Osteoblast (primary cell): ENCODE measurements at regions not wholly inside any gene's neighbourhood (a gene's known extent, or its start where the extent isn't known, plus 50 kb on each side); places are given as distances from the start of the nearest gene placed in this dataset.

Experiments
- DNase-seq: peaks from one replicate; pipeline ENCODE4 v3.0.0; 2011; ENCODE audit warnings: low spot score, mixed read lengths; ENCODE audit not compliant: insufficient read length; ENCODE audit errors: missing footprints
- H2AFZ ChIP-seq: 2 replicates; pipeline ENCODE4 v1.6.0; 2011; ENCODE audit warnings: mild to moderate bottlenecking, low read length
- H3K27ac ChIP-seq: 2 replicates; pipeline ENCODE4 v1.5.1; 2011; ENCODE audit warnings: mild to moderate bottlenecking, low read depth, low read length, moderate library complexity
- H3K27me3 ChIP-seq: 2 replicates; pipeline ENCODE4 v1.6.0; 2012; ENCODE audit warnings: mild to moderate bottlenecking, control low read depth, inconsistent platforms, low read length, moderate library complexity; ENCODE audit not compliant: insufficient read depth
- H3K36me3 ChIP-seq: 2 replicates; pipeline ENCODE4 v1.5.1; 2011; ENCODE audit warnings: mild to moderate bottlenecking, low read length, control low read depth, moderate library complexity; ENCODE audit not compliant: insufficient read depth
- H3K4me1 ChIP-seq: 2 replicates; pipeline ENCODE4 v1.5.1; 2011; ENCODE audit warnings: mild to moderate bottlenecking, low read length, control low read depth, moderate library complexity; ENCODE audit not compliant: insufficient read depth
- H3K4me2 ChIP-seq: 2 replicates; pipeline ENCODE4 v1.6.0; 2011; ENCODE audit warnings: mild to moderate bottlenecking, low read length; ENCODE audit not compliant: insufficient read depth
- H3K4me3 ChIP-seq: fragments of 200-600 bp; sonication (generic); 3 replicates; pipeline ENCODE4 v1.5.1; 2012; ENCODE audit warnings: mild to moderate bottlenecking, low read length, inconsistent platforms; ENCODE audit not compliant: insufficient read depth
- H3K79me2 ChIP-seq: 2 replicates; pipeline ENCODE4 v1.6.0; 2012; ENCODE audit warnings: mild to moderate bottlenecking, low read length, control low read depth, inconsistent platforms; ENCODE audit not compliant: insufficient read depth
- H3K9me3 ChIP-seq: 2 replicates; pipeline ENCODE4 v1.5.1; 2011; ENCODE audit warnings: low read depth, low read length, control low read depth
- H4K20me1 ChIP-seq: 2 replicates; pipeline ENCODE4 v1.6.0; 2012; ENCODE audit warnings: mild to moderate bottlenecking, low read length, control low read depth; ENCODE audit not compliant: insufficient read depth
- TF ChIP-seq, protein P1 (sequence below): IDR thresholded peaks from 2 replicates; pipeline ENCODE4 v1.5.1; 2011; ENCODE audit warnings: mild to moderate bottlenecking, low read depth, low read length, moderate library complexity; ENCODE audit errors: extremely low read depth

DNA sequence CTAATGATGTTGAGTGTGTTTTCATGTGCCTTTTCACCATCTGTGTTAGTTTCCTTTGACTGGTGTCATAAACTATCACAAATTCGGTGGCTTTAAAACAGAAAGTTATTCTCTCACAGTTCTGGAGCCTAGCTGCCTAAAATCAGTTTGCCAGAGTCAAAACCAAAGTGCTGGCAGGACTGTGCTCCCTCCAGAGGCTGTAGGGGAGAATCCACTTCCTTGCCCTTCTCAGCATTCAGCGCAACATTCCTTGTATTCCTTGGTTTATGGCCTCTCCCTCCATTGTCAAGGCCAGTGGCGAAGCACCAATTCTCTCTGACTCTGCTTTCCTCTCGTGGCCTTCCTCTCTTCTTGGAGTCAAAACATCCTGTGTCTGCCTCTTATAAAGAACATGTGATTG is 174.2 kb upstream of the PDE3A start:
- Histone ChIP-seq H2AFZ (peak overlapping the region; percentile 90), H3K27me3 (no peaks in the 10 kb centered on the region), H3K27ac (no peak overlapping the region), H3K36me3 (no peaks in the 10 kb centered on the region), H4K20me1 (no peaks in the 10 kb centered on the region), H3K4me3 (peak overlapping the region; percentile 61), H3K9me3 (no peaks in the 10 kb centered on the region), H3K4me1 (no peaks in the 10 kb centered on the region), H3K4me2 (peak overlapping the region; percentile 70), H3K79me2 (no peaks in the 10 kb centered on the region)
- DNase-seq = peak; percentile 55
- TF ChIP-seq, protein P1, sequence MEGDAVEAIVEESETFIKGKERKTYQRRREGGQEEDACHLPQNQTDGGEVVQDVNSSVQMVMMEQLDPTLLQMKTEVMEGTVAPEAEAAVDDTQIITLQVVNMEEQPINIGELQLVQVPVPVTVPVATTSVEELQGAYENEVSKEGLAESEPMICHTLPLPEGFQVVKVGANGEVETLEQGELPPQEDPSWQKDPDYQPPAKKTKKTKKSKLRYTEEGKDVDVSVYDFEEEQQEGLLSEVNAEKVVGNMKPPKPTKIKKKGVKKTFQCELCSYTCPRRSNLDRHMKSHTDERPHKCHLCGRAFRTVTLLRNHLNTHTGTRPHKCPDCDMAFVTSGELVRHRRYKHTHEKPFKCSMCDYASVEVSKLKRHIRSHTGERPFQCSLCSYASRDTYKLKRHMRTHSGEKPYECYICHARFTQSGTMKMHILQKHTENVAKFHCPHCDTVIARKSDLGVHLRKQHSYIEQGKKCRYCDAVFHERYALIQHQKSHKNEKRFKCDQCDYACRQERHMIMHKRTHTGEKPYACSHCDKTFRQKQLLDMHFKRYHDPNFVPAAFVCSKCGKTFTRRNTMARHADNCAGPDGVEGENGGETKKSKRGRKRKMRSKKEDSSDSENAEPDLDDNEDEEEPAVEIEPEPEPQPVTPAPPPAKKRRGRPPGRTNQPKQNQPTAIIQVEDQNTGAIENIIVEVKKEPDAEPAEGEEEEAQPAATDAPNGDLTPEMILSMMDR = peak; percentile 61

DNA sequence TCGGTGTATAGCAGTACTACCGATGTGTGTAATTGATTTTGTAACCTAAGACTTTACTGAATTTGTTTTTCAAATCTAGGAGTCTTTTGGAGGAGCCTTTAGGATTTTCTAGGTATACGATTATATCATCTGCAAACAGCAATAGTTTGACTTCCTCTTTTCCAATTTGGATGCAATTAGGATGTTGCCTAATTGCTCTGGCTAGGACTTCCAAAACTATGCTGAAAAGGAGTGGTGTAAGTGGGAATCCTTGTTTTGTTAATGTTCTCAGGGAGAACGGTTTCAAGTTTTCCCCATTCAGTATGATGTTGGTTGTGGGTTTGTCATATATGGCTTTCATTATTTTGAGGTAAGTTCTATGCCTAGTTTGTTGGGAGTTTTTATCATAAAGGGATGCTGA is 171.6 kb upstream of the PDE3A start:
- Histone ChIP-seq H3K36me3 (no peaks in the 10 kb centered on the region), H3K9me3 (no peaks in the 10 kb centered on the region), H3K27ac (no peak overlapping the region), H3K4me3 (no peak overlapping the region), H3K27me3 (no peaks in the 10 kb centered on the region), H3K4me2 (no peak overlapping the region), H4K20me1 (no peaks in the 10 kb centered on the region), H3K79me2 (no peaks in the 10 kb centered on the region), H2AFZ (no peak overlapping the region), H3K4me1 (no peaks in the 10 kb centered on the region)
- TF ChIP-seq, protein P1 = no peak
- DNase-seq = no peak

DNA sequence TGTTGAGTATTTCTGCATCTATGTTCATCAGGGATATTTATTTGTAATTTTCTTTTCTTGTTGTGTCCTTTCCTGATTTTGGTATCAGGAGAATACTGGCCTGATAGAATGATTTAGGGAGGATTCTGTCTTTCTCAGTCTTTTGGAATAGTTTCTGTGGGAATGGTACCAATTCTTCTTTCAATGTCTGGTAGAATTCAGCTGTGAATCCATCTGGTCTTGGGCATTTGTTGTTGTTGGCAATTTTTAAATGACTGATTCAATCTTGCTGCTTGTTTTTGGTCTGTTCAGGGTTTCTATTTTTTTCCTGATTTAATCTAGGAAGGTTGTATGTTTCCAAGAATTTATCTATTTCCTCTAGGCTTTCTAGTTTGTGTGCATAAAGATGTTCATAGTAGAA is 170.9 kb upstream of the PDE3A start:
- no peak for DNase-seq
- H3K27ac ChIP-seq = no peak overlapping the region
- H3K4me1 ChIP-seq = no peaks in the 10 kb centered on the region
- H3K9me3 ChIP-seq = no peaks in the 10 kb centered on the region
- no peaks in the 10 kb centered on the region for H3K36me3 ChIP-seq
- H2AFZ ChIP-seq = no peak overlapping the region
- no peak overlapping the region for H3K4me3 ChIP-seq
- H3K79me2 ChIP-seq = no peaks in the 10 kb centered on the region
- H4K20me1 ChIP-seq = no peaks in the 10 kb centered on the region
- H3K27me3 ChIP-seq = no peaks in the 10 kb centered on the region
- TF ChIP-seq, protein P1 = no peak
- no peak overlapping the region for H3K4me2 ChIP-seq

DNA sequence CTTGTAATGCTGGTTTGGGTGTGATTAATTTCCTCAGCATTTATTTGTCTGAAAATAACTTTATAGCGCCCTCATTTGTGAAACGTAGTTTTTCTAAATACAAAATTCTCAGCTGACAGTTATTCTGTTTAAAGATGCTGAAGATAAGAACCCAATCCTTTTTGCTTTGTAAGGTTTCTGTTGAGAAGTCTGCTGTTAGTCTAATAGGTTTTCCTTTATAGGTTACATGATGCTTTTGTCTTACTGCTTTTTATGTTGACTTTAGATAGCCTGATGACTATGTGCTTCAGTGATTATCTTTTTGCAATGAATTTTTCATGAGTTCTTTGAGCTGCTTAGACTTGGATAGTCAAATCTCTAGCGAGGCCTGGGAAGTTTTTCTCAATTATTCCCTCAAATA is 168.6 kb upstream of the PDE3A start:
- no peak overlapping the region for H3K27ac ChIP-seq
- no peak overlapping the region for H3K4me3 ChIP-seq
- no peak for DNase-seq
- no peak overlapping the region for H3K4me2 ChIP-seq
- TF ChIP-seq, protein P1 = no peak
- H2AFZ ChIP-seq = no peak overlapping the region
- no peaks in the 10 kb centered on the region for H3K27me3 ChIP-seq
- no peaks in the 10 kb centered on the region for H3K4me1 ChIP-seq
- H4K20me1 ChIP-seq = no peaks in the 10 kb centered on the region
- H3K36me3 ChIP-seq = no peaks in the 10 kb centered on the region
- no peaks in the 10 kb centered on the region for H3K79me2 ChIP-seq
- H3K9me3 ChIP-seq = no peaks in the 10 kb centered on the region
